Stomach smooth muscle (tissue), 2 donors: ENCODE measurements at regions not wholly inside any gene's neighbourhood (a gene's known extent, or its start where the extent isn't known, plus 50 kb on each side); places are given as distances from the start of the nearest gene placed in this dataset.

Source experiments
- H3K27ac ChIP-seq: one replicate; pipeline ENCODE4 v1.7.0; 2013; ENCODE audit warnings: mild to moderate bottlenecking, low read length, inconsistent platforms
- H3K27me3 ChIP-seq, 2 donors: one replicate each; pipeline ENCODE4 v1.7.0; 2013; ENCODE audit warnings: low read length in 2 of 2; ENCODE audit not compliant: insufficient read depth in 2 of 2, control insufficient read depth in 1 of 2
- H3K36me3 ChIP-seq, 2 donors: one replicate each; pipeline ENCODE4 v1.7.0; 2013; ENCODE audit warnings: low read length in 2 of 2; ENCODE audit not compliant: control insufficient read depth in 2 of 2, insufficient read depth in 2 of 2
- H3K4me1 ChIP-seq: one replicate; pipeline ENCODE4 v1.7.0; 2013; ENCODE audit warnings: low read length; ENCODE audit not compliant: control insufficient read depth, insufficient read depth
- H3K4me3 ChIP-seq, 2 donors: one replicate each; pipeline ENCODE4 v1.7.0; 2013; ENCODE audit warnings: low read length in 2 of 2
- H3K9ac ChIP-seq, 2 donors: one replicate each; pipeline ENCODE4 v1.7.0; 2013; ENCODE audit warnings: low read length in 2 of 2, mild to moderate bottlenecking in 1 of 2
- H3K9me3 ChIP-seq, 2 donors: one replicate each; pipeline ENCODE4 v1.7.0; 2013; ENCODE audit warnings: low read length in 2 of 2; ENCODE audit not compliant: control insufficient read depth in 2 of 2
- donor health status: healthy.
- donor health status: Pancreatic carcinoma.

GRCh38 chr10:121084675-121085070 is 233.5 kb downstream of the WDR11 start:
- Histone ChIP-seq H3K4me3 (no peak overlapping the region), H3K4me1 (peaks cover 11% of the 10 kb centered on the region), H3K27ac (no peak overlapping the region), H3K27me3 (no peaks in the 10 kb centered on the region), H3K36me3 (no peaks in the 10 kb centered on the region), H3K9me3 (no peaks in the 10 kb centered on the region), H3K9ac (no peak overlapping the region)

- no peaks in the 10 kb centered on the region for H3K9me3 ChIP-seq
- H3K9ac ChIP-seq: no peak overlapping the region
- no peaks in the 10 kb centered on the region for H3K27me3 ChIP-seq
- no peak overlapping the region for H3K27ac ChIP-seq
- no peak overlapping the region for H3K4me3 ChIP-seq
- H3K36me3 ChIP-seq: no peaks in the 10 kb centered on the region
- H3K4me1 ChIP-seq: peaks cover 4% of the 10 kb centered on the region
These were observed 234.2 kb downstream of the WDR11 start for GRCh38 chr10:121085367-121085766.

DNA sequence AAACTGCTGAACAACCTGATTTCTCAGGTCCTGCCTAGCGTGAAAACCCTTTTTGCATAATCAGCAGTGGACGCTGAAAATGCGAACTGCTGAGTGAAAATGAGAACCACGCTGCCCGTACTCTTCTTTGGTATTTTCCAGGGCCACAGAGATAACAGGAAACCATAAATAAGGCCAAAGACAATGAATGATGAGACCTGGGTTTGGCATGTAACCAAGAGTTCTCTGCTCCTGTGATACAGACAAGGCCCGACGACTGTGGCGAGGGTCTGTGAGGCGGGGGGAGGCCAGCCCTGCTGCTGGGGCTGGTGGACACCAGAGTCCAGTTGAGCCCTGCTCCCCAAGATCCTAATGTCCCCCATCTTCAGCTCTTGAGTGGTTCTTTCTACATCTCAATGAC is 236.0 kb downstream of the WDR11 start:
- Histone ChIP-seq H3K9me3 (no peaks in the 10 kb centered on the region), H3K36me3 (no peaks in the 10 kb centered on the region), H3K27ac (no peak overlapping the region), H3K27me3 (no peaks in the 10 kb centered on the region), H3K9ac (no peak overlapping the region), H3K4me3 (no peak overlapping the region), H3K4me1 (no peaks in the 10 kb centered on the region)

DNA sequence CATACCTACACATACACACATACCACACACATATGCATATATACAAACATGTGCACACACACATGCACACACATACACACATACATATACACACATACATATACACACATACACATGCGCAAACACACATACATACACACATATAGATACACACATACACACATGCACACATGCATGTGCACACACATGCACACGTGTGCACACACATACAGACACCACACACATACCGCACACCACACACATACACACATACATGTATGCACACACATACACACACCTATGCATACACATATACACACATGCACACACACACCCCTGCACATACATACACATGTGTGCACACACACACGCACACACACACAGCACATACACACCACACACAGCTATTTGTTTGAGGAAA is 236.5 kb downstream of the WDR11 start:
- Histone ChIP-seq H3K27me3 (no peaks in the 10 kb centered on the region), H3K4me1 (no peaks in the 10 kb centered on the region), H3K27ac (no peak overlapping the region), H3K36me3 (no peaks in the 10 kb centered on the region), H3K4me3 (no peak overlapping the region), H3K9ac (no peak overlapping the region), H3K9me3 (no peaks in the 10 kb centered on the region)

DNA sequence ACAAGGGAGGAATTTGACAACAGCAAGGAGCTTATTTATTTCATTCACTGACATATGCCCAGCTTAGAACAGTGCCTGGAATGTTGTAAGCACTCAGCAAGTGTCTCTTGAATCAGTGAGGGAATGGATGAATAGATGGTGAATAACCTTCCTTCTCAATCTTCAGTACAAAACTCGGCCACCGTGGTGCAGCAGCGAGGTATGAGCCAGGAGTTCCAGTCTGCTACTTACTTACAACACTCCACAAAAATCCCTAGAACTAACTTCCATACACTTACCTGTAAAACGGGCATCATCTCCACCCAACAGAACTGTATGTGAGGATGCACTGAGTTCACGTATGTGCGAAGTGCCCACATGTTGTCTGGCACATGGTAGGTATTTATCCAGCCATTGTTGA is 237.4 kb downstream of the WDR11 start:
- no peaks in the 10 kb centered on the region for H3K4me1 ChIP-seq
- no peaks in the 10 kb centered on the region for H3K9me3 ChIP-seq
- H3K4me3 ChIP-seq: no peak overlapping the region
- H3K9ac ChIP-seq: no peak overlapping the region
- H3K27ac ChIP-seq: no peak overlapping the region
- no peaks in the 10 kb centered on the region for H3K27me3 ChIP-seq
- H3K36me3 ChIP-seq: no peaks in the 10 kb centered on the region

DNA sequence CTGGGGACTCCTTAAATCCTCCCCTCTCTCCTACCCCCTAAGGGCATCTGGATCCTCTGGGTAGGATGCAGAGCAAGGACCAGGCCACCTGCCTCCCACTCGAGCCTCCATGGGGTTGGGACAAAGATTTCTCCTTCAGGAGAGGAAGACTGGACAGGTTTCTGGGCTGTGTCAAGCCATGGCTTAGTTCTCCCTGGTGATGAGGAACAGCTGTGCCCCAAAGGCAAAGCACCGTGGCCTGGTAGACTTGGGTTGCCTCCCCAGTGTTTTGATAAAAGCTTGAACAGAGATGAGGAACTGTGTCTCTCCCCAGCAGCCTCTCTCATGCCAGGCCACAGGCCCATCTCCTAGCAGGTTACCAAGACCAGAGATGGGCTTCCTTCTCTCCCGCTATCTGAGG is 238.3 kb downstream of the WDR11 start:
- H3K27me3 ChIP-seq: no peaks in the 10 kb centered on the region
- no peak overlapping the region for H3K27ac ChIP-seq

DNA sequence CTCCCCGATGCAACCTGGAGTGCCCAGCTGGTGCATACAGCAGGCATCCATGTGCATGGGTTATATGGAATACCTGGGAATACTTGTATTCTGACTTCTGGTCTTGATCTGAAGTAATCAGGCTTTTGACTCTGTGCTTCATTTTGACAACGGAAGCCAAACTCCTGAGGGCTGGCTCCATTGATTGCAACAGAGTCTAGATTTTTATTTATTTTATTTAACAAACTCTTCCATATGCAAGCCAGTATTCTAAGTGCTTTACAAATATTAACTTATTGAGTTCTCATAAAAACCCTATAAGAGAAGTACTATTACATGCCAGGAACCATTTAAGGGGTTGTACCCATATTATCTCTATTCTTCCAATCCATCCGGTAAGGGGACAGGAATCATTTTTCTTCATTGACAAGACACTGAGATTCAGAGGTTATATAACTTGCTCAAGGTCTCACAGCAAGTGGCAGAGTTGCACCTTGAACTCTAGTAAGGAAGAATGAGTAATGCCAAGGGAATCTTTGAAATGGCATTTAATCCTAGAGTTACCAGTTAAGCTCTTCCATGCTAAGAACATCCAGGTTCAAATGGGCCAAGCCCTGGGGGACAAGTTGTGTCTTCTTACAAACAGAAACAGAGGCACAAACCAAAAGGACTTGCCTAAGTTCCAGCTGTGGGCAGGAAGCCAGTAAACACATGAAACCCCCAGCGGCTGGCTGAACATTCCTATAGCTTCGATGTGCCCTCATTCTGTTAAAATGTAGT is 241.0 kb downstream of the WDR11 start:
- no peak overlapping the region for H3K27ac ChIP-seq
- no peaks in the 10 kb centered on the region for H3K36me3 ChIP-seq
- H3K4me1 ChIP-seq: no peaks in the 10 kb centered on the region
- no peak overlapping the region for H3K4me3 ChIP-seq
- H3K9ac ChIP-seq: no peak overlapping the region
- H3K27me3 ChIP-seq: no peaks in the 10 kb centered on the region
- no peaks in the 10 kb centered on the region for H3K9me3 ChIP-seq

More for the DNA sequence above, 238.3 kb downstream of the WDR11 start:
- Histone ChIP-seq H3K9ac (no peak overlapping the region), H3K4me1 (no peaks in the 10 kb centered on the region), H3K36me3 (no peaks in the 10 kb centered on the region), H3K4me3 (no peak overlapping the region), H3K9me3 (no peaks in the 10 kb centered on the region)

- Histone ChIP-seq H3K36me3 (no peaks in the 10 kb centered on the region), H3K9ac (no peak overlapping the region), H3K4me1 (no peaks in the 10 kb centered on the region), H3K27ac (no peak overlapping the region), H3K27me3 (no peaks in the 10 kb centered on the region), H3K9me3 (no peaks in the 10 kb centered on the region), H3K4me3 (no peak overlapping the region)
These were observed 241.5 kb downstream of the WDR11 start for GRCh38 chr10:121092720-121093095.

DNA sequence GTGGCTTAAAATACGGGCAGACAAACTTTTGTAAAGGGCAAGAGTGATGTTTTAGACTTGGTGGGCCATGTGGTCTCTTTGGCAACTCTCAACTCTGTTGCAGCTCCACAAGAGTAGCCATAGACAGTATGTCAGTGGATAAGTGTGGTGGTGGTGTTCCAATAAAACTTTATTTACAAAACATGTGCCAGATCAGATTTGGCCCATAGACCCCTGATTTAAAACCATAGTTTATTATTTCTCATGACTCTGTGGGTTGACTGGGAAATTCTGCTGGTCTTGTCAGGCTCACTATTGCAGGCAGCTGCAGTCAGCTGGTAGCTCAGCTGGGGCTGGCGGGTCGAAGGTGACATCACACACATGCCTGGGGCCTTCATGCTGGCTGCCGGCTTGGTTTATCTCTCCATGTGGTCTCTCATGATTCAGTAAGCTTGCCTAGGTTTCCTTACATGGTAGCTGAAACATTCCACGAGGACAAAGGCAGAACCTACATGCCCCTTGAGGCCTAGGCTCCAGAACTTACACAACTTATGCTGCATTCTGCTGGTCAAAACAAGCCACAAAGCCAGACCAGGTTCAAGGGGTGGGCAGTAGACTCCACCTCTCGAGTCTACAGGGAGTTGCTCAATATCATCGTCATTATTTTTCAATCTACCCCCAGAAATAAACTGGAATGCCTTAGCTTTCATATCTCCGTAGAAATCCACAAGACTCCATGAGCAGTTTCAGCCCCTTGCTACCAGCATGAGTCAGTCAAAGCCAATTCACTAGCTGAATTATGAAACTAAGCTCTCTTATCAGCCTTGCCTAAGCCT is 245.7 kb downstream of the WDR11 start:
- Histone ChIP-seq H3K27ac (no peak overlapping the region), H3K27me3 (no peaks in the 10 kb centered on the region), H3K36me3 (no peaks in the 10 kb centered on the region), H3K4me3 (no peak overlapping the region), H3K9me3 (no peaks in the 10 kb centered on the region), H3K9ac (no peak overlapping the region), H3K4me1 (no peaks in the 10 kb centered on the region)

DNA sequence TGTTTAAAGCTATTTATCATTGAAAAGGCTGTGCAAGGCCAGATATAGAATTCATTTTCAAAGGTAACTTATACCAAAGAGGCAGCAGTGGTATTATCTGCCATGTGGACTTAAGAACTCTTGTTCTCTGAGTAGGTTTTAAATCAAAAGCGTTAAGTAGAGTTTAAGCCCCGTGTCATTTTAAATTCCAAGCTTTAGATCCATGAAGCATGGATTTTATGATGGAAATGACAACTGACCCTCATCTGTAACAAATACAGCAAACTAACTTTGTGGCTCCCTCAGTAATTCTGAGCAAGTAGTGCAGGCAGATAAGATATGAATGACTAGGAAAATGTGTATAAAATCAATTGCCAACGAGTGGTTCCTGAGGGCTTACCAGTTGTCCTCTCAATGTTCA is 247.0 kb downstream of the WDR11 start:
- H3K27ac ChIP-seq: no peak overlapping the region
- H3K4me3 ChIP-seq: no peak overlapping the region
- H3K9me3 ChIP-seq: no peaks in the 10 kb centered on the region
- no peaks in the 10 kb centered on the region for H3K36me3 ChIP-seq
- no peak overlapping the region for H3K9ac ChIP-seq
- H3K4me1 ChIP-seq: no peaks in the 10 kb centered on the region
- no peaks in the 10 kb centered on the region for H3K27me3 ChIP-seq

DNA sequence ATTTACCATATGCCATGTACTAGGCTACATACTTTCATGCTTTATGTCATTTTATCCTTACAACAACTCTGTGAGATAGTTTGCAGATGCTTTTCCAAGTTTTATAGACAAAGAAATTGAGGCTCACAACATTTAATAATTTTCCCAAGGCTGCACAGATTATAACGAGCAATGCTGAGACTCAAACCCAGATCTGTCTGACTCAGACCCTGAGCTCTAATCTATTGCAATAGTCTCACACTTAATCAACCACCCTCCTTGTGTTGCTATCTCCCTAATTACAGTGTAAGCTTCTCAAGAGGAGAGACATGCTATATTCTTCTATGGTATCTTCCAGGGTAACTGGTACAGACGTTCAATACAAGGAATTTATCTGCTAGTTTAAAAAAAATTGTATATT is 247.6 kb downstream of the WDR11 start:
- Histone ChIP-seq H3K36me3 (no peaks in the 10 kb centered on the region), H3K9ac (no peak overlapping the region), H3K4me1 (no peaks in the 10 kb centered on the region), H3K27me3 (no peaks in the 10 kb centered on the region), H3K9me3 (no peaks in the 10 kb centered on the region), H3K4me3 (no peak overlapping the region), H3K27ac (no peak overlapping the region)
